Renal cortex interstitium (tissue), 11 donors: ENCODE measurements at regions not wholly inside any gene's neighbourhood (a gene's known extent, or its start where the extent isn't known, plus 50 kb on each side); places are given as distances from the start of the nearest gene placed in this dataset.

Experiments used
- DNase-seq, 11 donors: peaks; one replicate each; pipeline ENCODE4 v3.0.0-alpha.2; 2013; ENCODE audit warnings: low read depth in 9 of 11, low spot score in 4 of 11; ENCODE audit errors: extremely low read depth in 1 of 11

DNA sequence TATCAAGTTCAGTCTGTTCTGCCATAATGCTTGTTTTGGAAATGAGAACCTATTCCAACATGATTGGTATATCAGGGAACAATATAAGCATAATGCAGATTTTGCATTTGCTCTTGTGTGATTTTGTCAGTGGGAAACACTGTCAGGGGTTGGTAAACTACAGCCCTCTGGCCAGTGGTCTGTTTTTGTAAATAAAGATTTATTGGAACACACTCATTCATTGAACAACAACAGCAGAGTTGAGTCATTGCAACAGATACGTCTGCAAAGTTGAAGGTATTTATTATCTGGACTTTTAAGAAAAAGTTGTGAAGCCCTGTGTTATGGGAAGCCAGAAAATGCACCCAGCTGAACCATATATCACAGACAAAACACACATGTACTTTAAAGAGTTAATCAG is 83.1 kb downstream of the MCFD2 start:
- DNase-seq = no peak

DNA sequence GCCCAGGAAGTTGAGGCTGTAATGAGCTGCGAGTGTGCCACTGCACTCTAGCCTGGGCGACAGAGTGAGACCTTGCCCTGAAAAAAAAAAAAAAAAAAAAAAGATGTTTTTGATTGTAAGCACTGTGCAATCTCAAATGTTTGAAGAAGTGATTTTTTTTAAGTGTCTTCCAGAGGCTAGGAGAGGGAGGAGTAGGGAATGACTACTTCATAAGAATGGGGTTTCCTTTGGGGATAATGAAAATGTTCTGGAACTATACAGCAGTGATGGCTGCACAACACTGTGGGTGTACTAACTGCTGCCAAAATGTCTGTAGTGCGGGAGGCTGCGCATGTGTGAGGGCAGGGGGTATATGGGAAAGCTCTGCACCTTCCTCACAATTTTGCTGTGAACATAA is 83.7 kb downstream of the MCFD2 start:
- DNase-seq = no peak

DNA sequence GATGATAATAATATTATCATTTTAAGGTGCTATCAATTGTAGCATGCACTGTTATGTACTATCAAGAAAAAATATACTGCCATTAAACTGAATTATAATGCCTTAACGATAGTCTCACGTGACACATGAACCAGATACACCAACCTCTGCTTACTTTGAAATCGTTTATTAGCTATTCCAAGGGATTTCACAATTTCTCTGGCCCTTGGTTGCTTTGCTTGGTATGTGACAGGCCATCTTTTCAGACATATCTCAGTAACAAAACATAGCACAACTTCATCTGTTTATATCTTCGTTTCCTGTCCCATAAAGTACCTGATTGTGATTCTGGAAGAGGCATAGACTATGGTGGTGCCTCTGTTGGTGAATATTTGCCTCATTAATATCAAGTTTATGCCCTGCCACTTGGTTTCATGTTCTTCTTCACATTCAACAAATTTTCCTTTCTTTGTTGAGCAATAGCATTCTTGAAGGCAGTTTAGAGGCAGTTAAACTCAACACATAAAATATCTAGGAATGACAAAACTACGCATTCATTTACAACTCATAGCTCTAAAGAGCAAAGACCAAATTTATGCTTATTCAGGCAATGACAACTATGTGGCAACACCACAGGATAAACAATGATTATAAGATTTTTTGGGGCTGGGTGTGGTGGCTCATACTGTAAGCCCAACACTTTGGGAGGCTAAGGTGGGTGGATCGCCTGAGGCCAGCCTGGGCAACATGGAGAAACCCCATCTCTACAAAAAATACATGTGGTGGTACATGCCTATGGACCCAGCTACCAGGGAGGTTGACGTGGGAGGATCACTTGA is 84.3 kb downstream of the MCFD2 start:
- no peak for DNase-seq

DNA sequence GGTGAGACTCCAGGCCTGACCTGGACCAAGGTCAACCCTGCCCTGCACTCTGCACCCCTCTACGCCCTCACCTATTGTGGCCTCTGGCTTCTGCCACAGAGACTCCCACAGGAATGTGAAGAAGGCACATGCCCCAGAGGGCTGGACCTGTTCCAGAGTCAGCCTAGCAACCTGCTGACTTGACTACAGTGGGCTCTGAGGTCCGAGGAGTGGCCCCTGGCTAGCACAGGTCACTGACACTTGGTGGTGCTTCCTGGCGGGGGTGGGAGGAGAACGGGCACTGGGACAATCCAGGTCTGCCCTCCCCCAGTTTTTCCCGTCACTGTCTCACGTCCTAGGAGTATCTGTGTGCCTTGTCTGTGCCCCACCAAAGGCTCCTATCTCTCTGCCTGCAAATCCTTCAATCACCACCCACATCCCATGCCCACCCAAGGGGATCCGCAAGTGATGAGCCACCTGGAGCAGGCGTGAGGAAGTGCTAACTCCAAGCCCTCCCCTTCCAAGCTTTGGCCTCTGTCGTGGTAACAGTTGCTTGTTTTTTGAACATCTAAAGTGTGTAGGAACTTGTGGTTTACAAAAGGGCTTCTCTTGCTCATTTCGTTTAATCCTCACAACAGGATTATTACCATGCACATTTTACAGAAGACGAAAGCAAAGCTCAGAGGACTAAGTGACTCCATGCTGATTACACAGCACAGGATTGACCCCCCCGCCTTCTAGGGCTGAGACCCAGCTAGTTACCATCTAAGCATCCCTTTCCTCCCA is 86.2 kb downstream of the MCFD2 start:
- no peak for DNase-seq

- no peak for DNase-seq
Measured at GRCh38 chr2:46828491-46829230, 86.9 kb downstream of the MCFD2 start.

- DNase-seq = no peak
Measured at GRCh38 chr2:46828135-46828438, 87.5 kb downstream of the MCFD2 start.

DNA sequence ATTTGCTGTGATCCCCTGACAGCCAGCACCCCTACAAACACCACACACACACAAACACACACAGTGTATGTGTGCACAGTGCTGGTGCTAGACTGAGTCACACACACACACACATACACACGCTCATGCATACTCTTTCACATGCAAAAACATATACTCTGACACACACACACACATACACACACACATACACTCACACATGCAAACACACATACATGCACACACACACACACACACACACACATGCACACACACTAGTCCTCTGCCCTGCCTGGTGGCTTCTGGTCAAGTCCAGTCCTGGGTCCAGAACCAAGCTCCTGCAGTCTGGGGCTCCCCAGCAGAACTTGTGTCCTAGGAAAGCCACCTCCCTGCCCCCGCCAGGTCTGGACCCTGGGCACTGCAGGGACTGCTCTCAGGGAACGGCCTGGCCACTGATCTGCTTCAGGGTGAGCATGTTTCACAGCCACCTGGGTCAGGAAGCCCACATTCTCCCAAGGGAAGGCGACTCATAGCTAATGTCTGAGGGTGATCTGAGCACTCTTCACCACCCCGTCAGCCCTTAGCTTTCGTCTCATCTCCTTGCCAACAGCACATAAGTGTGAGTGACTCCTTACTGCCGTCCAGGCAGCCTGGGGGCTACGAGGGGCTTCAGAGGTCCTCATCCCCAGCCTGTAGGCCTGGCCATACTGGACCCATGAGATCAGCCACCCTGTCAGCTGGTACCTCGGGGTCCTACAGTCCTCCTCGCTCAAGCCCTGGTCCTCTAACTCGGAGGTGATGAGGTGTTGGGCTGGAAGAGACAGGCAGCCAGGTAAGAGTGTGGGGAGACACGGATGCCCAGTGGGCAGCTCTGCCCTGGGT is 88.1 kb downstream of the MCFD2 start:
- no peak for DNase-seq

- no peak for DNase-seq
Measured at GRCh38 chr2:46826569-46827245, 88.9 kb downstream of the MCFD2 start.

GRCh38 chr2:46825939-46826568 is 89.6 kb downstream of the MCFD2 start:
- DNase-seq = no peak

- no peak for DNase-seq
Measured at GRCh38 chr2:46825231-46825938, 90.2 kb downstream of the MCFD2 start.

GRCh38 chr2:46824611-46825010 is 91.0 kb downstream of the MCFD2 start:
- no peak for DNase-seq

DNA sequence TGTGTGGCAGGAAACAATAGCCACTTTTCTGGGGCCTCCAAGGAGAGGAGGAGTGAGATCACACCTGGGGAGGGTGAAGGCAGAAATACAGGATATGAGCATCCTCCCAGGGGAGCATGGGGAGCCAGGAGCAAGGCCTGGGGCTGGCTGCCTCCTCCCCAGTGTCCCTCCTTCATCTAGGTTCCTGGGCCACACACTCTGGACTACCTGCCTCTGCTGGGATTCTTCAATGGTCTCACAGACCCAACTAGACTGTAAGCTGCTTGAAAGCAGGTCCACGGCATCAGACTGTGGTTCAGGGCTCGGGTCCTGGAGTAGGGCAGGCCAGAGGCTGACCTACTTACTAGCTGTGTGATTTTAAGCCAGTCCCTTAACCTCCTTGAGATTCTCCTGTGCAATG is 94.0 kb downstream of the MCFD2 start:
- DNase-seq = no peak

DNA sequence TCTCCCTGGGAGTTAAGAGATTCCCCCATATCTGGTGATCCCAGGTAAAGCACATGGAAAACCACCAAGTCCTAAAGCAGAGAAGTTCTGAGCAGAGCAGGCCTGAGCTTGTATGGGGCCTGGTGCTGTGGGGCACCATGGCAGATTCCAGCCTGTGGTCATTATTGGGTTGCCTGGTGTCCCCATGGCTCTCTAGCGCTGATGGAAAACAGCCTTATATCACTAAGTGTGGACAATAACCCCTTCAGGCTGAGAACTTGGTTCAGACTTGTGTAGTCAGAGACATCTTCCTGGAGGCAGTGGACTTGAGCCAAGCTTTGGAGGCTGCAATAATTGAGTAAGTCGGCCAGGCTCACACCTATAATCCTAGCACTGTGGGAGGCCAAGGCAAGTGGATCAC is 96.8 kb downstream of the MCFD2 start:
- no peak for DNase-seq

DNA sequence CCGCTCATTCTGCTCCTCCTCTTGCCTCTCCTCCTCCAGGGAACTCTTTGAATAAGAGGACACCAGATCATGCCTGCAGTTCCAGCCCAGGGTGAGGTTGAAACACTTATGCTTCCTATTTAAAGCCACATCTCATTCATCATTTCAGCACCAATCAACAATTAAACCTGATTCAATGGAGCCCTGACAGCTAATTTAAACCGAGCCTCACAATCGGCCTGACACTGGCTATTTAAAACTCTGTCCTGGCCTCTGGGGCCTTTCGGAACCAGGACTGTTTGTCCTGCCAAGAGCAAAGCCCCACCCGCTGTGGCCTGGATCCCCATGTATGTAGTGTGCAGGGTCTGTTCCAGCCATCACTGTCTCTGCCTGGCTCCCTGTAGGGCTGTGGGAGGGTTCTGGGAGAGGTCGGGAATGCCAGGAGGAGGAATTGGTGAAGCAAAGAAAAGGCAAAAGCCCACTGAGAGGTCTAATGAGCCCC is 97.4 kb downstream of the MCFD2 start:
- no peak for DNase-seq

- DNase-seq = no peak
Measured at GRCh38 chr2:46816846-46817726, 98.5 kb downstream of the MCFD2 start.

DNA sequence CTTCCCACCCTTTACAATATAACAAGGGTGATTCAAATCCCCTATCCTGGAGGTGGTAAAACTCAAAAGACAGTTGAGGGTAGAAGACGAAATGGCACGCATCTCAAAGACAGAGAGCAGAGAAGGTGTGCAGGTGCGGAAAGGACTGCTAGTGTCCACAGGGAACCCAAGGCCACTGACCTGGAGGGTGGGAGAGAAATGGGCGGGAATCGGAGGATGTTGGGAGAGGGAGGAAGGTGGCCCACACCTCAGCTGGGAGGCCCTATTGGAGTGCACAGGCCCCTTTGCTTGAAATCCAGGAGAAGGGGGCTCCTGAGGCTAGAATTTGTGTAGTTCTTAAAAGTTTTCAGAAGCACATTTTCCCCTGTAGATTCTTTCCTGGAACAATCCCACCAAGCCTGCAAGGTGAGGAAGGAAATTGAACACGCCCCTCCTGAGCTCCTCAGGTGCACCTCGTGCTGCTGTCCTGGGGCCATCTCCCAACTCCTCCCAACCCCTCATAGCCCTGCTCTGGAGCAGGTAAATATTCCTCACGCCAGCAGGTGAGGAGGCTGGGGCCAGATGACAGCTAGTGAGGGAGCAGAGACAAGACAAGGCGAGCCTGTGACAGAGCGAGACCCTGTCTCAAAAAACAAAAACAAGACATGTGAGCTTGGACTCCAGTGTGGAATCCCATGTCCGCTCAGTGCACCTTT is 99.3 kb downstream of the MCFD2 start:
- no peak for DNase-seq
